Stomach (tissue), 4 donors: ENCODE measurements at regions not wholly inside any gene's neighbourhood (a gene's known extent, or its start where the extent isn't known, plus 50 kb on each side); places are given as distances from the start of the nearest gene placed in this dataset.
"Not testable (repeated sequence)": the region's sequence is repeated elsewhere in the genome, so short reads cannot be mapped to it uniquely, and the experiment has no call there.

Experiments used
- CTCF ChIP-seq, 7 experiments: fragments of 450-650 bp in 4 of 7; fragments of 200-600 bp in 3 of 7; sonication (generic) in 3 of 7; IDR thresholded peaks; one replicate each; pipeline ENCODE4 v1.5.1; 2016 to 2019; ENCODE audit warnings: antibody characterized with exemption in 7 of 7, control low read depth in 2 of 7, mild to moderate bottlenecking in 1 of 7
- EP300 ChIP-seq: sonication (generic); formaldehyde crosslinking; IDR thresholded peaks from one replicate; pipeline ENCODE4 v1.6.1; 2017; ENCODE audit warnings: antibody characterized with exemption
- POLR2A ChIP-seq, 4 donors: fragments of 450-650 bp; IDR thresholded peaks; one replicate each; pipeline ENCODE4 v1.6.1; 2016; ENCODE audit warnings: antibody characterized with exemption in 4 of 4, control low read depth in 2 of 4, mild to moderate bottlenecking in 1 of 4, moderate library complexity in 1 of 4

DNA sequence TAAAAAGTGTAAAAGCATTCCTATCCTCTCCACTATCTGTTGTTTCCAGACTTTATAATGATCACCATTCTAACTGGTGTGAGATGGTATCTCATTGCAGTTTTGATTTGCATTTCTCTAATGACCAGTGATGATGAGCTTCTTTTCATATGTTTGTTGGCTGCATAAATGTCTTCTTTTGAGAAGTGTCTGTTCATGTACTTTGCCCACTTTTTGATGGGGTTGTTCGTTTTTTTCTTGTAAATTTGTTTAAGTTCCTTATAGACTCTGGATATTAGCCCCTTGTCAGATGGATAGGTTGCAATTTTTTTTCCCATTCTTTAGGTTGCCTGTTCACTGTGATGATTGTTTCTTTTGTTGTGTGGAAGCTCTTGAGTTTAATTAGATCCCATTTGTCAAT is 199.6 kb upstream of the ETV3 start:
- TF ChIP-seq EP300; CTCF (IDR thresholded peaks at IDR 0.05); POLR2A (IDR thresholded peaks at IDR 0.05): not testable (repeated sequence)
